GM21528 (cell line): ENCODE measurements at regions not wholly inside any gene's neighbourhood (a gene's known extent, or its start where the extent isn't known, plus 50 kb on each side); places are given as distances from the start of the nearest gene placed in this dataset.
"Not testable (repeated sequence)": the region's sequence is repeated elsewhere in the genome, so short reads cannot be mapped to it uniquely, and the experiment has no call there.

Source experiments
- ATAC-seq: cut with Tn5 transposase; IDR thresholded peaks from one replicate; pipeline ENCODE4 v1.9.1; 2021; ENCODE audit warnings: mild to moderate bottlenecking, moderate library complexity; ENCODE audit not compliant: unreplicated experiment, low FRiP score

DNA sequence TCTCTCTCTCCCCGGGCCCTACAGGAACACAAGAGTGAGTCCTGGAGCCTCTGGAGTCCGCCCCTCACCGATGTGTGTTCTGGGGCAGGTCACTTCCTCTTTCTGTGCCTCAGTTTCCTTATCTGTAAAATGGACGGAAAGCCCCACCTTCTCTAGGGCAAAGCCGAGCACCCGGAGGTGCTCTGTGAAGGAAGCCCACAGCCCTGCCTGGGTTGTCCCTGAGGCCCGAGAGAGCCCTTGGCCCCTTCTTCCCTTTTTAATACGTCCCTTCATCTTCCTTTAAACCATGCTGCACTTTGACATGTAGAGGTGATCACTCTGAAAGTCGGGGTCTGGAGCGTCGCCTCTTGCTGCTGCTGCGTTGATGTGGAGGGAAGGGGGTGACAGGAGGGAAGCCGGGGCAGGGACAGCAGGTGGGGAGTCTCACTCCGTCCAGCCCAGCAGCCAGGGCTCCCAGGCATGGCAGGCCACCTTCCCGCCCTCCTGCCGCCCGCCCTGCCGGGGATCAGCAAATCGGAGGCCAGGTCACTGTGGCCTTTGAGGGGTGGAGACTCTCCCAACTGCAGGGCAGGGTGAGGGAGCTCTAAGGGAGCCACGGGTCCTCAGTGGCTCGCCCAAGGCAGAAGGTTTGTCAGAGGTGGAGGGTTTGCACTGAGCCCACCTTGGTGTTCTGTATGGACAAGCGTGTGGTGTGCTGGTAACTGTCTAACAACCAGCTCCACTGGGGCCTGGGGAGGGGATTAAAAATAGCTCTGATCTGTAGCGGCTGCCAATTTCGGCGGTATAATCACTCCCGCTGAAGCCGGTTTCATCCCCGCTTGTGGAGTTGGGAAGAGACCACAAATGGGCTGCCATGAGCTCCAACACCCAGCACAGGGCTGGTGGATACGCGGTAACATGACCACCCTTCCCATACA, 135.9 kb upstream of the ID2 start:
- ATAC-seq = no peak

GRCh38 chr2:8546612-8547283, 135.1 kb upstream of the ID2 start:
- ATAC-seq = no peak

- ATAC-seq = no peak
Measured at GRCh38 chr2:8547284-8548064, 134.4 kb upstream of the ID2 start.

- ATAC-seq = no peak
Measured at GRCh38 chr2:8548065-8548618, 133.7 kb upstream of the ID2 start.

GRCh38 chr2:8548619-8549150, 133.2 kb upstream of the ID2 start:
- no peak for ATAC-seq

GRCh38 chr2:8549273-8549922, 132.5 kb upstream of the ID2 start:
- no peak for ATAC-seq

GRCh38 chr2:8549942-8550341, 131.9 kb upstream of the ID2 start:
- ATAC-seq = no peak

- no peak for ATAC-seq
Measured at GRCh38 chr2:8550481-8550880, 131.4 kb upstream of the ID2 start.

DNA sequence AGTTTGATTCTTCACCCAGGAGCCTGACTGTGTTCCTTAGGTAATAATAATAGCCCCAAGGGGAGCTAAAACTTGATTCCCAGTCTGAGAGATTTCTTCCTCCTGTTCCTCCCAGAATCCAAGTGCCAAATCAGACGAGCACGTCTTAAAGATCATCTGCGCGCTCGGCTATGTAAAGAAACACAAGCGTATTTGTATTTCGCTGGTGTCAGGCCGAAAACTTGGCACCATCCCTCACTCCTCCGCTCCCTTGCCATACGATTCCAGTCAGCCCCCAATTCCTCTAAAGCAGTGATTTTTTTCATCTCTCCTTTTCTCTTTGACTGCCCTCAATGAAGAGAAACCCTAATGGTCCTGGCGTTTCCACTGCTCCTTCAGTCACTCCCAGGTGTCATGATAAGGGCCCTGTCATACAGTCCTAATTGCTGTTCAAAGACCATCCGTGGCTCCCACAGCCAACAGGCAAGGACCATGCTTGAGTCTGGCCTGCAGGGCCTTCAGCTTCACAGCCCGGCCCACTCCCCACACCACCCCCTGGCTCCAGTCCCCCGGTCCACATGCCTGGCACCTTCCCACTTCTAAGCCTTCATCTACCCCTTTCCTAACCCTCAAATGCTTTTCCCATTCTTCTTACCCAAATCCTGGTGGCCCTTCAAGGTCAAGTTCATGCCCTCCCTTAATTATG, 130.8 kb upstream of the ID2 start:
- no peak for ATAC-seq

DNA sequence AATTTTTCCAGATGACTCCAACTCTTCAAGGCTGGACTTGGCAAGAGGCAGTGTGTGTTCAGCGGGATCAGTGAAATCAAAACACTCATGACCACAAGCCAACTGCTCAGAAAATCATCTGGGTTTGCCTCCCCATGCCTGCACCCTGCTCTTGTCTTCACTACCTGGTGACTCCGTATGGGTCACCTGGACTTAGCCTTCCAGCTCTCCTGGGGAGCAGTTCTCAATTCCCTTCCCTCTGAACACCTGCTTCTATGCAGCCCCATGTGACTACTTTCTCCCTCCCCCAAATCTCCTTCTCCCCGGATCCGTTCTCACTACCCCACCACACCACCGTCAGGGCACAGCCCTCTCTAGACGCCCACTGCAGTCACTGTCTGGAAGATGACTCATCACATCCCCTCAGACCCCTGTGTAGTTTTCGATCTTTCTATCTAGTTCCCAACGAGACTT, 130.2 kb upstream of the ID2 start:
- ATAC-seq = peak; percentile 52

DNA sequence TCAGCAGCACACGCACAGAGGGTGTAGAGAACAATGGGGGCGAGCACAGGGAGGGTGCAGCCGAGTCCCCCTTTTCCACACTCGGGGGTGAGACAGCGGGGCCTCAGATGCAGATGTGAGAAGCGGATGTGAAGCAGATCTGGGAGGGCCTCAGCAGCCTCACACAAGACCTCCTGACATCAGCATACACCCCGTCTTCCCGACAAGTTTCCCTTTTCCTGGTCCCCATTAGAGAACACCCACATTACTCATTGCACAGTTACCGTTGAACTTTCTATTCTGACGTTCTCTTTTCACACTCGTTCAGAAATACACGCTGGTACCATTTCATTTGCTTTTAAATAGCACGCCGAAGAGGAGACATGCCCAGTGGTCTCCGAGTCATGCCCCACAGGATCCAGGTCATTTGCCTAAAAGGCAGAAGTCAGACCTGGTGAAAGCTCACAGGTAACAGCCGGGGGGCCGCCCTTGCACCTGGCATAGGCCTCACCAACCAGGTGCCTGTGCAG, 129.5 kb upstream of the ID2 start:
- ATAC-seq = peak; percentile 51

DNA sequence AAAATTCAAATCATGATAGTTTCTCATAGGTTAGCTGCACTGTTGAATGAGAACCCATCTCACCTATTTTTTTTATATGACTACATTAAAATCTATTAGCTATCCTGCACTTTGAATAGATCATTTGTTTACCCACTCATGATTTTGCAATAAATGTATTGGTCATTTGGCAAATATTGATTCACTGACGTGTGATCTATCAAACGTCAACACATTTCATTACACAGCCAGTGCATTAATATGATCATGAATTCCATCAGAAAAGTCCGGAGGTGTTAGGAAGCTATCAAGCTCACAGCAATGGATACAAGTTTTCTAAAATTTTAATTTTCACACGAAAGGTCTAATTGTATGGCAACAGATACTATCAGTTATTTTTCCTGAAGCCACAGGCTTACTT, 128.2 kb upstream of the ID2 start:
- no peak for ATAC-seq

- no peak for ATAC-seq
Measured at GRCh38 chr2:8554296-8554806, 127.5 kb upstream of the ID2 start.

DNA sequence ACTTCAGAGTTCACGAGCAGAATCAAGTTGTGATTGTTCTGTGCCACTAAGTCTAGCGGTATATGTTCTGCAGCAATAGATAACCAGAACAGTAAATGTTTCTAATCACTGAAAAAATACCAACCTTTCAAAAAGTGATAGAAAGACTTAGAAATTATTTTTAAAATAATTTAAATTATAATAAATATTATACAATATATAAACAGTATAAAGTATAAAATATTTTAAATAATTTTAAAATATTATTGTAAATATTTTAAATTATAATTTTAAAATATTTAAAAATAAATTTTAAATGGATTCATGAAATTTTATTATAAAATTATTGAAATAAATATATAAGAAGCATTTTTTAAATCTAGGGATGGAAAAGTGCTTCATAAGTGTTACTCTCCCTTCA, 126.3 kb upstream of the ID2 start:
- no peak for ATAC-seq

- ATAC-seq = no peak
Measured at GRCh38 chr2:8558096-8558495, 123.8 kb upstream of the ID2 start.

GRCh38 chr2:8558956-8559355, 122.9 kb upstream of the ID2 start:
- no peak for ATAC-seq

DNA sequence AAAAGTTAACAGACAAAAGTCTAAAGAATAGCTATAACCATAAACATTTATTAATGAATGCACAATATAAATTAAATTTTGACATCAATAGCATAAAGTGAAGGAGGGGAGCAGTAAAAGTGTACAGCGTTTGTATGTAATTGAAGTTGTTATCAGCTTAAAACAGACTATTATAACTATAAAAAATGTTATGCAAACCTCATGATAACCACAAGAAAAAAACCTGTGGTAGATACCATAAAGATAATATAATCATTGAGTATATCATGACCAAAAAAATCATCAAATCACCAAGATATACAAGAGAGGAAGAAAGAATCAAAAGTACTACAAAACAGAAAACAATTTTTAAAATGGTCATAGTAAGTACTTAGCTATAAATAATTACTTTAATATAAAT, 122.1 kb upstream of the ID2 start:
- no peak for ATAC-seq

DNA sequence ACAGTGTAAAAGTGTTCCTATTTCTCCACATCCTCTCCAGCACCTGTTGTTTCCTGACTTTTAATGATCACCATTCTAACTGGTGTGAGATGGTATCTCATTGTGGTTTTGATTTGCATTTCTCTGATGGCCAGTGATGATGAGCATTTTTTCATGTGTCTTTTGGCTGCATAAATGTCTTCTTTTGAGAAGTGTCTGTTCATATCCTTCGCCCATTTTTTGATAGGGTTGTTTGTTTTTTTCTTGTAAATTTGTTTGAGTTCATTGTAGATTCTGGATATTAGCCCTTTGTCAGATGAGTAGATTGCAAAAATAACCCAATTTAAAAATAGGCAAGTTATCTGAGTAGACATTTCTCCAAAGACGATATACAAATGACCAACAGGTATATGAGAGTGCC, 120.2 kb upstream of the ID2 start:
- not testable (repeated sequence) for ATAC-seq
